Fibroblast of pulmonary artery (primary cell): ENCODE measurements at regions not wholly inside any gene's neighbourhood (a gene's known extent, or its start where the extent isn't known, plus 50 kb on each side); places are given as distances from the start of the nearest gene placed in this dataset.
A peak's percentile ranks its signal among the peaks of the same experiment; 100 is the strongest.
"Not testable (repeated sequence)": the region's sequence is repeated elsewhere in the genome, so short reads cannot be mapped to it uniquely, and the experiment has no call there.

Experiments
- DNase-seq: peaks from one replicate; pipeline ENCODE4 v3.0.0-alpha.2; 2010; ENCODE audit warnings: low read depth
- H3K4me3 ChIP-seq: replicated peaks from 2 replicates; pipeline ENCODE4 v1.5.1; 2011; ENCODE audit warnings: low read depth, mild to moderate bottlenecking, control low read depth, low read length, moderate library complexity
- TF ChIP-seq, protein P1 (sequence below): IDR thresholded peaks from 2 replicates; pipeline ENCODE4 v1.5.1; 2011; ENCODE audit warnings: mild to moderate bottlenecking, control low read depth, low read length, inconsistent platforms; ENCODE audit errors: missing control alignments

DNA sequence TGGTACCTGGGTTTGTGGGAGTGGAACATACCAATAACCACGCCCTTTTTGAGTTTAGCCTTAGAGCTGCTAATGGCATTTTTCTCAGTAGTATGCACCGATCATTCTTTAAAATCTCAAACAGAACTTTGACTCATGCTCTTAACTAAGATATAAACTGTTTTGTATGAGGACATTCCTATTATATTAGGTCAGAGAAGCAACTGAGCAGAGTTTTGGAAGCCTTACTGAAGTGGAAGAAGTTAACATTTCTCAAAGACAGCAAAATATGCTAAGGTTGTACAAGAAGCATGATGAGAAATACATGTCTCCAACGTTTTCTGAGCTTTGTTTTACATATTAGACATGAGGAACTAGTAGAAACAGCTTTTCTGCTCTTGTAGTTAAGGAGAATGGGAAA is 819.2 kb downstream of the FSCB start:
- peak; percentile 77 for DNase-seq
- no peak overlapping the region for H3K4me3 ChIP-seq
- TF ChIP-seq, protein P1, sequence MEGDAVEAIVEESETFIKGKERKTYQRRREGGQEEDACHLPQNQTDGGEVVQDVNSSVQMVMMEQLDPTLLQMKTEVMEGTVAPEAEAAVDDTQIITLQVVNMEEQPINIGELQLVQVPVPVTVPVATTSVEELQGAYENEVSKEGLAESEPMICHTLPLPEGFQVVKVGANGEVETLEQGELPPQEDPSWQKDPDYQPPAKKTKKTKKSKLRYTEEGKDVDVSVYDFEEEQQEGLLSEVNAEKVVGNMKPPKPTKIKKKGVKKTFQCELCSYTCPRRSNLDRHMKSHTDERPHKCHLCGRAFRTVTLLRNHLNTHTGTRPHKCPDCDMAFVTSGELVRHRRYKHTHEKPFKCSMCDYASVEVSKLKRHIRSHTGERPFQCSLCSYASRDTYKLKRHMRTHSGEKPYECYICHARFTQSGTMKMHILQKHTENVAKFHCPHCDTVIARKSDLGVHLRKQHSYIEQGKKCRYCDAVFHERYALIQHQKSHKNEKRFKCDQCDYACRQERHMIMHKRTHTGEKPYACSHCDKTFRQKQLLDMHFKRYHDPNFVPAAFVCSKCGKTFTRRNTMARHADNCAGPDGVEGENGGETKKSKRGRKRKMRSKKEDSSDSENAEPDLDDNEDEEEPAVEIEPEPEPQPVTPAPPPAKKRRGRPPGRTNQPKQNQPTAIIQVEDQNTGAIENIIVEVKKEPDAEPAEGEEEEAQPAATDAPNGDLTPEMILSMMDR: no peak

DNA sequence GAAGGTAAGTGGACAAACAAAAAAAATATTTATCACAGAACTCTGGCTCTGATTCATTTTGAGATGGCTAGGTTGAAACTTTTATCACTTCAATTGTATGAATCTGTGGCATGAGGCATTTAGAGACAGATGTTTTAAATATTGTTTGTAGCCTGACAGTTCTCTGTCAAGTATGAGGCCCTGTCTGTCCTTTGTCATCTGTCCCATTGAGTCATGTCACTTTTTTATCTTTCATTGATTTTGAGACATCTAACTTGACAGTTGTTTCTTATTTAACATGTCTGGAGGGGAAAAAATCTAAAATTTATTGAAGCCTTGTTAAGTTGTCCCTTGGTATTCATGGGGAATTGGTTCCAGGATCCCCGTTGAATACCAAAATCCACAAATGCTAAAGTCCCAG is 829.5 kb downstream of the FSCB start:
- H3K4me3 ChIP-seq: no peak overlapping the region
- no peak for DNase-seq
- TF ChIP-seq, protein P1: no peak

- DNase-seq: no peak
- TF ChIP-seq, protein P1: no peak
- no peak overlapping the region for H3K4me3 ChIP-seq
Measured at GRCh38 chr14:43674273-43674672, 832.8 kb downstream of the FSCB start.

- no peak overlapping the region for H3K4me3 ChIP-seq
- no peak for DNase-seq
- TF ChIP-seq, protein P1: no peak
Measured at GRCh38 chr14:43671716-43672485, 835.2 kb downstream of the FSCB start.

GRCh38 chr14:43669355-43669754 is 837.7 kb downstream of the FSCB start:
- TF ChIP-seq, protein P1: no peak
- DNase-seq: no peak
- H3K4me3 ChIP-seq: no peak overlapping the region

DNA sequence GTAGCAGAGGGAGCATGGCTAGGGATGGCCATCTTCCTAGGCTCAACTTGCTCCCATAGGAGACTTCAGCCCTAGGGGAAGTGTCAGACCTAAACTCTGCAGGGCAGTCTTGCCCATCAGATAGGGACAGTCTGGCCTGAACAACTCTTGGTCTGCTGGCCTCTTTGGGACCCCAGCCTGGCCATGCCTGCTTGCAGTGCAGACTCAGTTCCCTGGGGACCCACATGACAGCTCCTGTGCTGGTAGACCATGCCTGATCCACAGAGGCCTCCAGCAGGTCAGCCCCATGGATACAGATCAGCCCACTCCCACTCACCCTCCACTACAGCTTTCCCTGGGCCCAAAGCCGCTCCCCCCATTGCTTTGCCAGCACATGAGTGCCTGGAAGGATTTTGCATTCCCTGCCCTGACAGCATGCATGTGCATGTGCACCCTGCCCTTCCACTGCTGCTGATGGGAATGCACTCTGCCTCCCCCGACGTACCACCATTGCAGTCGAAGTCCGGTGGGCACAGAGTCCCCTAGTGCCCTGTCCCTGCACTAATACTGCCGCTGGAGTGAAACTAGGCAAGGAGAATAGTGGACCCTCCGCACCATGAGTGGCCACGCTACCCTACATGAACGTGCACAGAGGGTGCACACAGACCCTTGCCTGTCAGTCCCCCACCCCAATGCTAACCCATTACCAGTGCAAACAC is 841.4 kb downstream of the FSCB start:
- TF ChIP-seq, protein P1: no peak
- H3K4me3 ChIP-seq: no peak overlapping the region
- DNase-seq: no peak

DNA sequence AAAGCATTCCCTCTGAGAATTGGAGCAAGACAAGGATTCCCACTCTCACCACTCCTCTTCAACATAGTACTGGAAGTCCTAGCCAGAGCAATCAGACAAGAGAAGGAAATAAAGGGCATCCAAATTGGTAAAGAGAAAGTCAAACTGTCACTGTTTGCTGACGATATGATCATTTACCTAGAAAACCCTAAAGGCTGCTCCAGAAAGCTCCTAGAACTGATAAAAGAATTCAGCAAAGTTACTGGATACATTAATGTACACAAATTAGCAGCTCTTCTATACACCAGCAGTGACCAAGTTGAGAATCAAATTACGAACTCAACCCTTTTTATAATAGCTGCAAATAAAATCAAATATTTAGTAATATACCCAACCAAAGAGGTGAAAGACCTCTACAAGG is 851.9 kb downstream of the FSCB start:
- H3K4me3 ChIP-seq, DNase-seq: not testable (repeated sequence)
